ENCODE measurements at regions not wholly inside any gene's neighbourhood (a gene's known extent, or its start where the extent isn't known, plus 50 kb on each side); places are given as distances from the start of the nearest gene placed in this dataset.
"Not testable (repeated sequence)": the region's sequence is repeated elsewhere in the genome, so short reads cannot be mapped to it uniquely, and the experiment has no call there.

DNA sequence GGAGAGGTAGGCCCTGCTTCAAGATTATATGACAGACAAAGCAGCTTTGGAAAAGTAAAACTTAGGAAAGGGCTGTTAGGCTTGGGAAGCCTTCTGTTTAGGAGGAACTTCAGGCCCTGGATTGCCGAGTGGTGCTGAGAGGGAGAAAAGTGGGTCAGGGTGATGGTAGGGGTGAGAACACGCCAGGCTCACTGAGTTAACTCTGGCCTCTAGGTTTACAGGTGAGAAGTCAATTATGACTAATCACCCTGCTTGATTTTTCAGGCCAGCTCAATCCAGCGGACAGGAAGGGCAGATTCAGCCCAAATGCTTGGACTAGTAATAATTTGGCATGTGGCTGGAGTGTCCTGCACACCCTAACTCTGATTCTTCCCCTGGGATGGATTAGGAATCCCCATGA is 365.1 kb upstream of the LMCD1 start:
- no peak for DNase-seq (ENCODE audit: low read depth)

DNA sequence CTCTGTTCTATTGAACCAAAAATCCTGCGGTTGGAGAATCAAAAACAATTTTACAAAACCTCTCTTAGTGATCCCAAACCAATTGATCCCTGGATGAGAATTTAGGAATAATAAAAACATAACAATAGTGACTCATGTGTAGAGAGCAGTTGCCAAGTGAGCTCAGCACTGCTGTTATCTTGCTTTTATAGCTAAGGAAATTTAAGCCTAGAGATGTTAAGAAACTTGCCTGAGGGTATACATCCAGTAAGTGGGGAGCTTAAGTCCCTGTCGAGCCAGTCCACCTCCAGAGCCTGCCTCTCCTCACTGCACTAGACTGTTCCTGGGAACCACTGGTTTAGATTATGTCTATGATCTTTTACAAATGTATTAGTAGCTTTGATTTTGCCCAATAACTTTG is 358.4 kb upstream of the LMCD1 start:
- no peak for DNase-seq (ENCODE audit: low read depth)

DNA sequence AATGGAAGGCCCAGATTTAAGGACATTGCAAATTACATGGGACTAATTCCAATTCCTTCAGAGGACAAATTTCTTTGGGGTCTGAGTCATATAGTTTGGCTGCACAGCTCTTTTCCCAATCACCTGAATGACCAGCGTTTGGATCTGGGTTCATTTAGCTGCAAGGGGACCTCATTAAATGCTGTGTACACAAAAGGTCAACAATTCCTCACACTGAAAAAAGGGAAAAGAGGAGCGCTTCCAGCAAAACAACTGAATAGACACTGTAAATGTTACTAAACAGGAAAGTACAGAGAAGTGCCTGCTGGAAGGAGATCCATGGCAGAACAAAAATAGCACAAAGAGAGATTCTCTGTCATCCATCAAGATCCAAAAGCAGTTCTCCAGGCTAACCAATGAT is 356.0 kb upstream of the LMCD1 start:
- no peak for DNase-seq (ENCODE audit: low read depth)

DNA sequence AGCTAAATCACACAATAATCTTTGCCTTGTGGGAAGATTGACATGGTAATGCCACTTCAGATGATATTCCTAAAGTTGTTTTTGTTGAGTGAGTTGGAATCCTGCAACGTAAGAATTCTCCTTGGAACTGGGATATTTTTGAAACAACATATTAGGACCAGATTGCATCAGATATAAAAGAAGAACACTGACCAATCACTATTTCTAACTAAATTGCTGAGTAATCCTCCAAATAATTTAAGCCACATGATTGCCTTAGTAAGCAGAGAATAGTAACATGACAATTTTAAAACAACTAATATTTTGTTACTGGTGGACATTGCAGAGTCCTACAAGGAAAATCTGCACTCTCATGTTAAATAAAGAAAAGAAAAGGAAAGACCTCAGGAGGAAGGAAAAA is 353.9 kb upstream of the LMCD1 start:
- no peak for DNase-seq (ENCODE audit: low read depth)

DNA sequence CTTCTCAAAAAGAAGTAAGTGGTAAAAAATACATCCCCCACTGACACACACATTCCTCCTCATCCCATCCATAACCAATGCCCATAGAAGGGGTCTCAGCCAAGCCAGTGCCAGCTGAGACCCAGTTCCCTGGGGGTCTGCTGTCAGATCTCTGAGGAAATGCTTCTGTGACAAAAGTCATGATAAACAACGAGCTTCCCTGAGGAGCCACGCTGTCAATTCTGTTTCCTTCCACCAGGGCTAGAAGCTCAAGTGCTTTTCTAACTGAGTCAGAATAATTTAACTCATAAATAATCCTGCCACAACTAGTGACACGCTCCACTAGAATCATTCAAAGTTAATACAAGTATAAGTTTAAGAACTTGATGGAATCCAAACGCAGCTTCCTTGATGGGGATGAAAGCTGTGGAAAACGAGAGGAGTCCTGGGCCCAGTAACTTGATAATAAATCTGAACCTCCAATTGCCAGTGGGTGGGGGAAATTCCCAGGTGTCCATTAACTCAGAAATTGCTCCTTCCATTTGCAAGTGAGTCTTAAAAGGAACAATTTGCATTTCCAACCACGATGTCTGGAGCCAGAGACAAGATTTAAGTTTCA is 348.7 kb upstream of the LMCD1 start:
- DNase-seq (ENCODE audit: low read depth), result no peak

DNA sequence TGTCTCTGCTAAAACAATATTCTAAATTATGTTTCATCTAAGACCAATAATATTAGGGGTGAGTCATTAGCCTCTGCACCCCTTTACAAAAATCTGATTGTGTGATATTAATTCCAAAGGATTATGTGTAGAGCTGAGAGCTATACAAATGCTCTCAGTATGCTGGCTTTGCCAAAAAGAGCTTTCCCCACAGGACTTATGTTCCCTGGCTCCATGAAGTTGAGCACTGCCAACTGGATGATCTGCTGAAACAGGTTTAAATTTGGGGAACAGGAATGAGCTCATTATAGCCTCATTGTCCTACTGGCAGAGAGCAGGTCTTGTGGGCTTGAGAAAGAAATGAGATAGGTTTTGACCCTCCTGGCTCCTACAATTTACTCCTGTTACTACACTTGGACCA is 347.8 kb upstream of the LMCD1 start:
- DNase-seq (ENCODE audit: low read depth), result no peak

DNA sequence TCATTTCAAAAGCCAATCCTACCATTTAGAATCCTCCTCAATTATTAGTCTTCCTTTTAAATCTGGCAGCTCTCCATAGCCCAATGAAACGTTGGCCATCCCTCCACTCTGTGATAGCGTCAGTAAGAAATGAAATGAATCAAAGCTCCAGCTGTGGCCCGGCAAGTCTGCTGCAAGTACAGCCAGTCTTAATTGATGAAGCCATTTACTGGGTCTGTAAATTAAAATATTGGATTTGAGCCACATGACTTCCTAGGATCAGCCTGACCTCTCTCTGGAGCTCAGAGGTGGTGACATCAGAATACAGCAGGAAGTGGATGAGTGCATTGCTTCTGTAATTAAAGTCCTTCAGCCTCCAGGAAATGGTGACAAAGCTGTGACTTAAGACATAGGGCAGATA is 347.0 kb upstream of the LMCD1 start:
- DNase-seq (ENCODE audit: low read depth), result no peak

DNA sequence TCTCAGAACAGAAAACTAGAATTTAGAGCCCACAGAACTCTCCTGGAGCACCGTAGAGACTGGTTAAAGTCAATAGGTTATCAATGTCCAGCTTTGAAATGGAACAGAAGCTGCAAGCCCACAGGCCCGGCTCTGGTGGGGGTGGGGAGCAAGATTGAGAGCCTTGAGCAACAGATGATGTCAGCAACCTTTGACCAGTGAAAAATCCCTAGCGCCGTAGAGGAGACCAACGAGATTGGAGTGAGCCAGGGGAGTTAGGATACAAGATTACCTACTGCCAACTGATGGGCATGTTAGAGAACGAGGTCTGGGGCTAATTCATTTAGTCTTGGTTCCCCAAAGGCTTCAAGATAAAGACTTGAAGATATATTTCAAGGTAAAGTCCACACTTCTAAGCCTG is 345.5 kb upstream of the LMCD1 start:
- no peak for DNase-seq (ENCODE audit: low read depth)

DNA sequence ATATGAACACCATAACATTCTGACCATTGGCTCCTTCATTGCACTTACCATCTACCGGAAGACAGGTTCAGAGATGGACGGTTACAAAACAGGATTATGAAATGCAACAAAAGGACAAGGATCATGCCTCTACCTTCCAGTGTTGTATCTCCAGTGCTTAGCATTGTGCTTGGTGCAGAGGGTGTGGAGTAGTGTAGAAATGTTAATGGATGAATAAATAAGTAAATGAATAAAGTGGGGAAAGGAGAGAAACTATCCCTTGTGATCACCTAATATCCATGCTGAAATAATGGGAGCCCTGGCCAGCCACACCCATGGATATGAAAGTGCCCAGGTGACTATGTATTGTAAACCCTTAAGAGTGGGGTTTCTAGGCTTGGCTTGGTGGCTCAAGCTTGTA is 344.8 kb upstream of the LMCD1 start:
- no peak for DNase-seq (ENCODE audit: low read depth)

DNA sequence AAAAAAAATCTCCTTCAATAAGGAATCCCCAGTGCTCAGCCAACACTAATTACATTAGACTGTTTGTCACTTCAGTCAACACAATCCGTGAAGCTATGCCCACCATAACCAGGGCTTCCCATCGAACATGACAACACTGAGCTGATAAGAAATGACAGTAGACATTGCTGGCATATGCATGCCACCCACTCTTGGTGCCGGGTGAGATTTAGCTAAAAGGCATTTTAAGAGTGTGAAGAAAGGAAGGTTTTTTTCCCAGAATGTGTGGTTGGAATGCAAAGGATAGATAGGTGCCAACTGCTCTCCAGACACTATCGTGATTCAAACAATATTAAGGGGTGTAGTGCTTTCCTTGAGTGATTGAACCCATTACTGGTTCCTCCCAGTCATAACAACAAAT is 344.0 kb upstream of the LMCD1 start:
- DNase-seq (ENCODE audit: low read depth), result no peak

DNA sequence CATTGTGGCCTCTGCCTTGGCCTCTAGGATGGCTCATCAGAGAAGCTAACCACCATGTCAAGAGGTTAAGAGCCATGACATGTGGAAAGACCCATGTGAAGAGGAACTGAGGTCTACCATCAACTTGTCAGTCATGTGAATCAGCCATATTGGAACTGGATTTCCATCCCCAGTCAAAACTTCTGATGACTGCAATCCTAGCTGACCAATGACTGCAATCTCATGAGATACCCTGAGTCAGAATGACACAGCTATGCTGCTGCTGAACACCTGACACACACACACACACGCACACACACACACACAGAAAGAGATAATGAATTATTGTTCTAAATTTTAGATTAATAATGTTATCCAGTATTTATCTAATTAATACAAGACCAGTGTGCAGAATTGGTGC is 337.5 kb upstream of the LMCD1 start:
- DNase-seq (ENCODE audit: low read depth), result no peak

DNA sequence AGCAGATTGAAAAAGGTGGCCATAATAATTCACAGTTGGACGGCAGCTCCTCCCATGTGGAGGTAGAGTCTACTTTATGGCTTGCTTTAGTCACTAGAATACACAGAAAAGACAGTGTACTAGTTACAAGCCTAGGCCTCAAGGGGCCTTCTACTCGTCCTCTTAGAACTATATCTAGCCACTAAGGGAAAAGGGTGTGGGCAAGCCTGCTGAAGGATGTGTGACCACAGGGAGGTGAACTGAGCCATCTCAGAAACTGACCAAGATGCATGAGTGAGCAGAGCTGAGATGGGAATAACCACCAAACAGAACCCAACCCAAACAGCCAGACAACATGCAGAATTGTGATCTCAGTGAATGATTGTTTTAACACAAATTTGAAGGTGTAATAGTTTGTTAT is 335.6 kb upstream of the LMCD1 start:
- no peak for DNase-seq (ENCODE audit: low read depth)

DNA sequence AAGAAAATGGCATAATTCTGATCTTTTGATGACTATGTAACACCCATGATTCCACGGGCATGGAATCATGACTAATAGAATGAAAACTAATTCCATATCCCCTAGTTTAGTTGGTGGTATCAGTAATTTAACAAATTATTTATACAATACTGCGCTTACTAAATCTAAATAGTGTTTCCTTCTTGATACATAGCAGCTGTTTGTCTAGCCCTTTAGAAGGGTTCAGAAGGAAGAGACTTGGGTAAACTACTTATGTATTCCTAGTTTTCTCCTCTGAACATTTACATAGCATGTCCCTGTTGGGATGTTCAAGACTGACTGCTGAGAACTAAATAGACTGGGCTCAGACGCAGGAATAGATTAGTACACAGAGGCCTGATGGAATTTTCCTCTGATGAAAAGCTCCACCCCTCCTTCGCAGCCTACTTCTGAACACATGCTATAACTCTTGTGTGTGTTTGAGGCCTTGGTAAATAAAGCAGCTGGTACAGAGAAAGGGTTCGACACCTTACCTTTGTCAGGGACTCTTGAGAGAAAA is 330.6 kb upstream of the LMCD1 start:
- no peak for DNase-seq (ENCODE audit: low read depth)

DNA sequence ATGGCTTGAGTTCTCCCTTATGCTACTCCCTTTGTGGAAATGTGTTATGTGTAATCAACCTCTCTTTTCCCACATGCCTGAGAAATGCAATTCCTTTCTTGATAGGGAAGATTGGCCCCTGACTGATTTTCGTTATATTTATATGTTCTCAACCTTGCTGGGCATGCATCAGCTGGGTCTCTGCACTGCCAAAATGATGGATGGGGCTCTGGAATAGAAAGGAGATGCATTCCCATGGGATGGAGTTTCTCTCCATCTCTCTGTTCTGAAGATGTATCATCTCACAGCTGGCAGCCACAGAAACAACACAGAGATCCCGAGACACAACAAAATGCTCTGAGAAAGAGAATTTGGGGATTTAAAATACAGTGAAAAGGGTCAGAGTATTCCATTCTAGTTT is 327.7 kb upstream of the LMCD1 start:
- no peak for DNase-seq (ENCODE audit: low read depth)

DNA sequence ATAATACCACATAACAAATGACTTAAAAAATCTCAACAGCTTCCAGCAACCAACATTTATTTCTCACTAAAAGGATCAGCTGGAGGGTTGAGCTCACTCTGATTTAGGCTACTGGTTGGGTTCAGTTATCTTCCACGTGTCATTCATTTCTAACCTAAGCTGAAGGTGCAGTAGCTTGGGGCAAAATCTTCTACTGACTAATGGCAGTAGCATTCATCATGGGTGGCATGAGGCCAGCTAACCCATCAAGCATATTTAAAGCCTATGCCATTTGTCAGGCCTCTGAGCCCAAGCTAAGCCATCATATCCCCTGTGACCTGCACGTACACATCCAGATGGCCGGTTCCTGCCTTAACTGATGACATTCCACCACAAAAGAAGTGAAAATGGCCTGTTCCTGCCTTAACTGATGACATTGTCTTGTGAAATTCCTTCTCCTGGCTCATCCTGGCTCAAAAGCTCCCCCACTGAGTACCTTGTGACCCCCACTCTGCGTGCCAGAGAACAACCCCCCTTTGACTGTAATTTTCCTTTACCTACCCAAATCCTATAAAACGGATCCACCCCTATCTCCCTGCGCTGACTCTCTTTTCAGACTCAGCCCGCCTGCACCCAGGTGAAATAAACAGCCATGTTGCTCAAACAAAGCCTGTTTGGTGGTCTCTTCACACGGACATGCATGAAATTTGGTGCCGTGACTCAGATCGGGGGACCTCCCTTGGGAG is 324.7 kb upstream of the LMCD1 start:
- DNase-seq (ENCODE audit: low read depth), result not testable (repeated sequence)

DNA sequence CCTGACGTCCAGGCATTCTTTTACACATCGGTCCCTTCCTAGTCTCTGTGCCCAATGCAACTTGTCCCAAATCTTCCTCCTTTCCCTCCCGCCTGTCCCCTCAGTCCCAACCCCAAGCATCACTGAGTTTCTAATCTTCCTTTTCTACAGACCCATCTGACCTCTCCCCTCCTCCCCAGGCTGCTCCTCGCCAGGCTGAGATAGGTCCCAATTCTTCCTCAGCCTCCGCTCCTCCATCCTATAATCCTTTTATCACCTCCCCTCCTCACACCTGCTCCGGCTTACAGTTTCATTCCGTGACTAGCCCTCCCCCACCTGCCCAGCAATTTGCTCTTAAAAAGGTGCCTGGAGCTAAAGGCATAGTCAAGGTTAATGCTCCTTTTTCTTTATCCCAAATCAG is 323.1 kb upstream of the LMCD1 start:
- not testable (repeated sequence) for DNase-seq (ENCODE audit: low read depth)

DNA sequence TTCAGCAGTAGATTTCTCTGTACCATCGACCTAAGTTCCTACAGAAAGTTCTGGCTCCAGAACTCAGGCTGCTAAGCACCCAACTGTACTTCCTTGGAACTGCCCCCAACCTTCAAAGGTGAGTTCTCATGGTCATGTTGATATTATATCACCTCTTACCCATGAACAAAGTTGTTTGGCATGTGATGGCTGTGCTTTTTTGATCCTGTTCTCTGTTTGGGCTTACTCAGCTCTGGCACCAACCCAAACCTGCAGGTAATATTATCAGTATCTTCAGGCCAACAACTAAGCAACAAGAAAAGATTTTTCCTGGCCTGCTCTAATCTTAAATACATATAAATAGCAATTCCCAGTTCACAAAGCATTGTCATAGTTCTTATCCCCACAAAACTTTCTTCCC is 318.7 kb upstream of the LMCD1 start:
- no peak for DNase-seq (ENCODE audit: low read depth)

DNA sequence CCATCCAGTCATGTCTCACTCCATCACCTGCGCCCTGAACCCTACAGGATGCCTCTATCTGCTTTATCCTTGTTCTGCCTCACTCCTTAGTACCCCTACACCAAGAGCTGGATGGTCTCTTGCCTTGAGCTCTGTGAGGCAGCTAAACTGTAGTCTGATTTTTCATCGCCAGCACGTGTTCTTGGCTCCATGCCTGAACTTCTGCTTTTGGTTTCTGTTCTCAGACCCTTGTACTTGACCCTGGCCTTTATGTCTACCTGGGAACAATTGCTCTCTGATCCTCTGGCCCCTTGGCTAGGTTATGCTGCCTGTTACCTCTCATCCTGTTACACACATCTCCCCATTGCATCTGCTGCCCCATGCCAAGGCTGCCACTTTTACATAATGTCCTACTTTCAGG is 318.0 kb upstream of the LMCD1 start:
- no peak for DNase-seq (ENCODE audit: low read depth)

DNA sequence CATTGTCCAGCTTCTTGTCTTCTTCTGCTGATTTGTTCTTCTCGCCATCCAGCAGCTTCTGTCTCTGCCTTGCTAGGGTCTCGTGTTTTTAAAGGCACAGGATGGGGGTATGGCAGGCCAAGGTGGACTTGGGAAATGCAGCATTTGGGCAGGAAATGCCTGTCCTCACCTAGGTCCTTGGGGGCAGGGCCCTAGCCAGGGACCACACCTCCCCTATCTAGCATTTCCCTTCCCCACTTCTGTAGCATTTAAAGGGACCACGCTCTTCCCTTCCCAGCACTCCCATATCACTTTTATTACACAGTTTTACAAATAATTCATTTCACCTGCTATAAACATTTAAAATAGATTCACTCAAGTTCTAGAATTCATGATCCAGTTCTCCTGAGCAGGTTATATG is 315.4 kb upstream of the LMCD1 start:
- DNase-seq (ENCODE audit: low read depth), result no peak

DNA sequence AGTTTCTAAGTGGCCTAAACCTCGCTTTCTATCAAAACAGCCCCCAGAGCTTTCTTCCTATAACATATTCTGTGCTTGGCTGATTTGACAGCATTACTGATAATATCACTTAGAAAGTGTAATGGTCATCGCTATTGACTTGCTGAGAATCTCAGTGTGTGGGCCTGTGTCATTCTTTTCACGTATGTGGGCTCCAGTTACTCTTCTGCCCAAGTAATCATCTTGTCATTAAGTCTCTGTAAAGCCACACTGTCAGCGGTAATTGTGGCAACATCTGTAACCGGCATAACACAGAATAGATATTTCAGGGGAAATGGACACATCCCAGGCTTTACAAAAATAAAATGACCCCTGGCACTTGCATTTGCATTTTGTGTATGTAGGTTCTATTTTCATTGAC is 313.6 kb upstream of the LMCD1 start:
- DNase-seq (ENCODE audit: low read depth), result no peak

DNA sequence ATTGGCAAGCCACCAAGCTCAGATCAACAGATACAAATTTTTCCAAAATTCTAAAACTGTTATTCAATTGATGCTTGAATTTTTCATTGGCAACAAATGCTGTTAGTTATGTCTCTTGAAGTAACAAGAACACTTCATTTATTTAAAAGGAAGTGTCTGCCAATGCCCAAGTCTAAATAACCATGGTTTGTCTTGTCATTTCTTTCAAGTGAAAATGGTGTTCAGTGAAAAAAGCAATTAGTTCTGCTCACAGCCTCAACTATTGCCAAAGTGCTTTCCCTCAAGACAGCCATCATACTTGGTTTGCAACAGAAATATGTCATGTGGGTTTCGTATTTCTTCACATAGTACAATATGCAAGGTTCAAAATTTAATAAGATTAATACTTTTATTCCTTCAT is 312.6 kb upstream of the LMCD1 start:
- DNase-seq (ENCODE audit: low read depth), result no peak

DNA sequence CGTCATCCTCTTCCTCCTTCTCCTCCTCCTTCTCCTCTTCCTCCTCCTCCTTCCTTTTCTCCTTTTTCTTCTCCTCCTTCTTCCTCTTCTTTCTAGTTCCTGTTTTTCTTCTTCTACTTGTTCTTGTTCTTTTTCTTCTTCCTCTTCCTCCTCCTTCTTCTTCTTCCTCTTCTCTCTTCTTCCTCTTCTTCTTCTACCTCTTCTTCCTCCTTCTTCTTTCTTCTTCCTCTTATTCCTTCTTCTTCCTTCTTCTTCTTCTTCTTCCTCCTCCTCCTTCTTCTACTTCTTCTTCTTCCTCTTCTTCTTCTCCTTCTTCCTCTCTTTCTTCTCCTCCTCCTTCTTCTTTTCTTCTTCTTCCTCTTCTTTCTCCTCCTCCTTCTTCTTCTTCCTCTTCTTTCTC is 310.2 kb upstream of the LMCD1 start:
- no peak for DNase-seq (ENCODE audit: low read depth)

DNA sequence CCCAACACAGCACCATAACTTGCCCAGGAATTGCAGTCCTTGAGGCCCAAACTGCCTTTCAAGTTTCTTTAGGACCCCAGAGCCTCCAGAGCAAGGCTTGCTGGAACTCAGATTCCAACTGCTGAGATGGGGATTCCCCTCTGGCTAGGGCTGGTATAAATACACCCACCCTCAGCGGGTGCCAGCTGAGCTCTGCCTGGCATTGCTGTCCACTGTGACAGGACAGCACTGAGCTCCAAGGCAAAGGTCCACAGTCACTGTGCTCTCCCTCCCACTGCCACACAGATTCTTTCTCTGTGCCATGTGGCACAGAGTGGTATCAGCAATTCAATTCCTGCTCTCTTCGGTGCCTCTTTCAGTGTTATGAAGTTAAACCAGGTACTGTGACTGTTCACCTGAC is 304.2 kb upstream of the LMCD1 start:
- DNase-seq (ENCODE audit: low read depth), result no peak

DNA sequence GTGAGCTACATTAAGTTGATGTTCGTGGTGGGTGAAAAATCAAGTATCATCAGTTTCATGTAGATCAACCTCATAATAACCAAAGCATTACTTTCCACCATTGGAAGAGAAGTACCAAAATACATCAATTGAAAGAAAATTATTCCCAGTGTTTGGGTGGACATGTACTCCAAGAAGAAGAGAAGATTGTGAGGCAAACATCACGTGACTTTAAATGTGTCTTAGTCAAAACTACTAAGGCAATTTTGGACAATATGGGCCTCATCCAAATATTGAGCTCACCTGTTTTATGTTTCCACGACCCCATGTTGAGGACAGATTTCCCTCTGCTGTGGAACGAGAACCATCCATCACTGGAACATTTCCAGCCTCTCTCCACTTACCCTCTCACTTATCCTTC is 303.0 kb upstream of the LMCD1 start:
- DNase-seq (ENCODE audit: low read depth), result no peak

Data from stimulated activated CD8-positive, alpha-beta memory T cell treated with anti-CD3 and anti-CD28 coated beads, Interleukin-12 subunit alpha, Interleukin-12 subunit beta, amount 100 ng/mL, for 1 hour (primary cell).